ENCODE measurements at regions not wholly inside any gene's neighbourhood (a gene's known extent, or its start where the extent isn't known, plus 50 kb on each side); places are given as distances from the start of the nearest gene placed in this dataset.

DNA sequence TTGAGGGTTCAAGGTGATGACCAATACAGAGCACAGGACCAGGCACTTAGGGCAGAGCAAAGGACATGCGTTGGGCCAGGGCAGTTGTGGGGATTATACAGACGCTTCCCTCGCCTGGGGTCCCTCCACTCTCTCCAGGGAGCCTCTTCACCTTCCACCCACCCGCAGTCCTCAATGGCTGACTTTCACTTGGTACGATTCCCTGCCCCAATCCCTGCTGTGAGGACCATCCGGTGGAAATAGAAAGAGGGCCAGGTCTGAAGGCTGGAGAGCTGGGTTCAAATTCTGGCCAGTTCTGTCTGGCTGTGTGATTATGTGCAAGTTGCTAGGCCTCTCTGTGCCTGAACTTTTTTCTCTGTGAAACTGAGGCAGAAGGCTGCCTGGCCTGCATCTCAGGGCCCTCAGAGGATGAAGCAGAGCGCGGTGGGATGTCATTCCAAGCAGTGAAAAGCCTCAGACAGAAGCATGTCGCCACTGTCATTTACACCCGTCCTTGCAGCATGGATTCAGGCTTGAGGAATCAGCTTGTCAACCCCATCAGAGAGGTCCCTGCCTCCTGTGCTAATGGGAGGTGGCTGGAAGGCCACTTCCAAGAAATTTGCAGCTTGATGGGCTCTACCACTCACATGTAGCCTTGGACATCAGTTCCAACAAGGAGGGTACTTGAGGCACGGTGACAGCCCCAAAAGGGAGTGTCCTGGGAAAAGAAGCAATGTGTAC lies 206.6 kb upstream of the IER5L start:
- TF ChIP-seq CTCF (conservative IDR thresholded peaks at IDR 0.05 in 1 of 2, IDR thresholded peaks at IDR 0.05 in 1 of 2; ENCODE audit: low read depth in 1 of 2, low read length in 2 of 2) (no peak), EZH2 (IDR thresholded peaks at IDR 0.05; ENCODE audit: low read length, missing control alignments) (no peak)

All from fibroblast of lung (primary cell).